ENCODE measurements at regions not wholly inside any gene's neighbourhood (a gene's known extent, or its start where the extent isn't known, plus 50 kb on each side); places are given as distances from the start of the nearest gene placed in this dataset.
"Not testable (repeated sequence)": the region's sequence is repeated elsewhere in the genome, so short reads cannot be mapped to it uniquely, and the experiment has no call there.

GRCh38 chr5:153258469-153258868 lies 232.0 kb upstream of the GRIA1 start:
- 48% methylated on average over 3 of the region's 3 CpGs for WGBS
- Histone ChIP-seq H3K4me3 (no peak overlapping the region), H3K27me3 (no peaks in the 10 kb centered on the region), H3K36me3 (no peaks in the 10 kb centered on the region), H3K9me3 (no peaks in the 10 kb centered on the region), H3K4me1 (no peaks in the 10 kb centered on the region), H3K27ac (no peak overlapping the region)
- TF ChIP-seq POLR2A (IDR thresholded peaks at IDR 0.05) (no peak), EP300 (IDR thresholded peaks at IDR 0.05) (no peak), POLR2AphosphoS5 (IDR thresholded peaks at IDR 0.05) (no peak), CTCF (IDR thresholded peaks at IDR 0.05) (no peak)
- DNase-seq (ENCODE audit: low spot score in 2 of 2), result no peak

- Histone ChIP-seq H3K9me3 (no peaks in the 10 kb centered on the region), H3K4me1 (no peaks in the 10 kb centered on the region), H3K27ac (no peak overlapping the region), H3K4me3 (no peak overlapping the region), H3K36me3 (no peaks in the 10 kb centered on the region), H3K27me3 (no peaks in the 10 kb centered on the region)
- DNase-seq (ENCODE audit: low spot score in 2 of 2), result no peak
- TF ChIP-seq POLR2AphosphoS5 (IDR thresholded peaks at IDR 0.05) (no peak), POLR2A (IDR thresholded peaks at IDR 0.05) (no peak), CTCF (IDR thresholded peaks at IDR 0.05) (no peak), EP300 (IDR thresholded peaks at IDR 0.05) (no peak)
These were observed 223.0 kb upstream of the GRIA1 start for GRCh38 chr5:153267506-153267905.

GRCh38 chr5:153275695-153276094 lies 214.8 kb upstream of the GRIA1 start:
- no peak for TF ChIP-seq EP300 (IDR thresholded peaks at IDR 0.05)
- TF ChIP-seq CTCF (IDR thresholded peaks at IDR 0.05), result no peak
- TF ChIP-seq POLR2A (IDR thresholded peaks at IDR 0.05), result no peak
- no peak for TF ChIP-seq POLR2AphosphoS5 (IDR thresholded peaks at IDR 0.05)
- no peaks in the 10 kb centered on the region for H3K9me3 ChIP-seq
- WGBS, result 50% methylated on average over 3 of the region's 3 CpGs
- H3K36me3 ChIP-seq, result no peaks in the 10 kb centered on the region
- no peak overlapping the region for H3K4me3 ChIP-seq
- DNase-seq (ENCODE audit: low spot score in 2 of 2), result no peak
- H3K4me1 ChIP-seq, result no peaks in the 10 kb centered on the region
- no peak overlapping the region for H3K27ac ChIP-seq
- H3K27me3 ChIP-seq, result no peaks in the 10 kb centered on the region

- no peaks in the 10 kb centered on the region for H3K27me3 ChIP-seq
- H3K9me3 ChIP-seq, result no peaks in the 10 kb centered on the region
- no peaks in the 10 kb centered on the region for H3K4me1 ChIP-seq
- TF ChIP-seq EP300 (IDR thresholded peaks at IDR 0.05), result no peak
- TF ChIP-seq CTCF (IDR thresholded peaks at IDR 0.05), result no peak
- no peak for TF ChIP-seq POLR2AphosphoS5 (IDR thresholded peaks at IDR 0.05)
- TF ChIP-seq POLR2A (IDR thresholded peaks at IDR 0.05), result no peak
- H3K4me3 ChIP-seq, result no peak overlapping the region
- DNase-seq (ENCODE audit: low spot score in 2 of 2), result no peak
- H3K27ac ChIP-seq, result no peak overlapping the region
- H3K36me3 ChIP-seq, result no peaks in the 10 kb centered on the region
- 45% methylated on average over 4 of the region's 4 CpGs for WGBS
These were observed 214.3 kb upstream of the GRIA1 start for GRCh38 chr5:153276151-153276550.

GRCh38 chr5:153296251-153296844 lies 194.1 kb upstream of the GRIA1 start:
- WGBS, result no CpG with 5 or more reads among the region's 45 CpGs
- not testable (repeated sequence) for DNase-seq (ENCODE audit: low spot score in 2 of 2); H3K4me1 ChIP-seq; H3K27me3 ChIP-seq; H3K36me3 ChIP-seq; H3K27ac ChIP-seq; H3K4me3 ChIP-seq; H3K9me3 ChIP-seq

GRCh38 chr5:153299891-153300290 lies 190.6 kb upstream of the GRIA1 start:
- WGBS, result 62% methylated on average over 4 of the region's 4 CpGs
- Histone ChIP-seq H3K36me3 (no peaks in the 10 kb centered on the region), H3K9me3 (no peaks in the 10 kb centered on the region), H3K27me3 (no peaks in the 10 kb centered on the region), H3K4me3 (no peak overlapping the region), H3K27ac (no peak overlapping the region), H3K4me1 (no peaks in the 10 kb centered on the region)
- DNase-seq (ENCODE audit: low spot score in 2 of 2), result no peak
- no peak for TF ChIP-seq POLR2AphosphoS5 (IDR thresholded peaks at IDR 0.05)
- no peak for TF ChIP-seq EP300 (IDR thresholded peaks at IDR 0.05)
- TF ChIP-seq POLR2A (IDR thresholded peaks at IDR 0.05), result no peak
- TF ChIP-seq CTCF (IDR thresholded peaks at IDR 0.05), result no peak
